ENCODE measurements at regions not wholly inside any gene's neighbourhood (a gene's known extent, or its start where the extent isn't known, plus 50 kb on each side); places are given as distances from the start of the nearest gene placed in this dataset.

GRCh38 chr1:29895201-29895600 lies 658.9 kb downstream of the PTPRU start:
- TF ChIP-seq EP300 (IDR thresholded peaks at IDR 0.05) (no peak), CTCF (IDR thresholded peaks at IDR 0.05) (no peak), POLR2A (IDR thresholded peaks at IDR 0.05) (no peak)

All from upper lobe of left lung (tissue), 4 donors.